ENCODE measurements at regions not wholly inside any gene's neighbourhood (a gene's known extent, or its start where the extent isn't known, plus 50 kb on each side); places are given as distances from the start of the nearest gene placed in this dataset.

GRCh38 chr4:183831683-183832082, 73.4 kb upstream of the STOX2 start:
- TF ChIP-seq POLR2AphosphoS5 (IDR thresholded peaks at IDR 0.05; ENCODE audit: insufficient read depth in 1 of 2, low read depth in 1 of 2) (no peak), CTCF (IDR thresholded peaks at IDR 0.05) (no peak), POLR2A (IDR thresholded peaks at IDR 0.05) (no peak)

Data from vagina (tissue), 2 donors.